ENCODE measurements at regions not wholly inside any gene's neighbourhood (a gene's known extent, or its start where the extent isn't known, plus 50 kb on each side); places are given as distances from the start of the nearest gene placed in this dataset.

GRCh38 chr14:29459531-29459930, 468.1 kb downstream of the PRKD1 start:
- no peak for TF ChIP-seq REST (IDR thresholded peaks at IDR 0.05; ENCODE audit: insufficient replicate concordance, low read depth)
- TF ChIP-seq CTCF (IDR thresholded peaks at IDR 0.05; ENCODE audit: insufficient read depth, low read length): no peak
- TF ChIP-seq SPI1 (IDR thresholded peaks at IDR 0.05; ENCODE audit: borderline replicate concordance, low read depth): no peak
- no peak for TF ChIP-seq GABPA (IDR thresholded peaks at IDR 0.05; ENCODE audit: low read depth)
- no peak overlapping the region for H3K27ac ChIP-seq (replicated peaks)
- no peak for DNase-seq (ENCODE audit: low read depth in 1 of 2, low spot score in 1 of 2)
- no peak overlapping the region for H3K4me3 ChIP-seq (replicated peaks; ENCODE audit: insufficient read depth, low read length)
- no peaks in the 10 kb centered on the region for H3K27me3 ChIP-seq (ENCODE audit: insufficient read depth, poor library complexity, severe bottlenecking)

- Histone ChIP-seq H3K4me3 (replicated peaks; ENCODE audit: insufficient read depth, low read length) (no peak overlapping the region), H3K27me3 (ENCODE audit: insufficient read depth, poor library complexity, severe bottlenecking) (no peaks in the 10 kb centered on the region), H3K27ac (replicated peaks) (no peak overlapping the region)
- no peak for DNase-seq (ENCODE audit: low read depth in 1 of 2, low spot score in 1 of 2)
- no peak for TF ChIP-seq GABPA (IDR thresholded peaks at IDR 0.05; ENCODE audit: low read depth)
- TF ChIP-seq REST (IDR thresholded peaks at IDR 0.05; ENCODE audit: insufficient replicate concordance, low read depth): no peak
- no peak for TF ChIP-seq CTCF (IDR thresholded peaks at IDR 0.05; ENCODE audit: insufficient read depth, low read length)
- TF ChIP-seq POLR2AphosphoS5 (IDR thresholded peaks at IDR 0.05; ENCODE audit: low read depth): no peak
- no peak for TF ChIP-seq SPI1 (IDR thresholded peaks at IDR 0.05; ENCODE audit: borderline replicate concordance, low read depth)
Measured at GRCh38 chr14:29459969-29460560, 467.6 kb downstream of the PRKD1 start.

- no peak for TF ChIP-seq REST (IDR thresholded peaks at IDR 0.05; ENCODE audit: insufficient replicate concordance, low read depth)
- no peak for TF ChIP-seq POLR2AphosphoS5 (IDR thresholded peaks at IDR 0.05; ENCODE audit: low read depth)
- TF ChIP-seq SPI1 (IDR thresholded peaks at IDR 0.05; ENCODE audit: borderline replicate concordance, low read depth): no peak
- no peak for TF ChIP-seq GABPA (IDR thresholded peaks at IDR 0.05; ENCODE audit: low read depth)
- TF ChIP-seq CTCF (IDR thresholded peaks at IDR 0.05; ENCODE audit: insufficient read depth, low read length): no peak
Measured at GRCh38 chr14:29461101-29461500, 466.5 kb downstream of the PRKD1 start.

More at GRCh38 chr14:29461101-29461500, 466.5 kb downstream of the PRKD1 start:
- H3K27ac ChIP-seq (replicated peaks): no peak overlapping the region
- no peak overlapping the region for H3K4me3 ChIP-seq (replicated peaks; ENCODE audit: insufficient read depth, low read length)
- DNase-seq (ENCODE audit: low read depth in 1 of 2, low spot score in 1 of 2): no peak
- H3K27me3 ChIP-seq (ENCODE audit: insufficient read depth, poor library complexity, severe bottlenecking): no peaks in the 10 kb centered on the region
